HepG2 (cell line): ENCODE measurements at regions not wholly inside any gene's neighbourhood (a gene's known extent, or its start where the extent isn't known, plus 50 kb on each side); places are given as distances from the start of the nearest gene placed in this dataset.

Source experiments
- ATF4 ChIP-seq, 2 experiments: fragments of 450-650 bp in 1 of 2; sonication (generic) in 1 of 2; formaldehyde crosslinking; IDR thresholded peaks; 2 replicates each; pipeline versions ENCODE4 v1.5.0 to v1.8.0; 2020 to 2022; ENCODE audit warnings: mild to moderate bottlenecking in 1 of 2, missing genetic modification reagents in 1 of 2
- CENPT ChIP-seq: sonication (generic); formaldehyde crosslinking; IDR thresholded peaks from 2 replicates; pipeline ENCODE4 v1.8.0; 2022; ENCODE audit warnings: low read depth, mild to moderate bottlenecking, moderate library complexity, missing genetic modification reagents
- FOXO1 ChIP-seq: sonication (generic); formaldehyde crosslinking; IDR thresholded peaks from 2 replicates; pipeline ENCODE4 v1.4.0; 2020; ENCODE audit warnings: missing genetic modification reagents
- GPN1 ChIP-seq: sonication (generic); formaldehyde crosslinking; IDR thresholded peaks from 2 replicates; pipeline ENCODE4 v1.5.1; 2020; ENCODE audit warnings: missing genetic modification reagents, borderline replicate concordance
- HNRNPL ChIP-seq: fragments of 200-400 bp; formaldehyde crosslinking; IDR thresholded peaks from 2 replicates; pipeline ENCODE4 v1.6.1; 2017; ENCODE audit warnings: mild to moderate bottlenecking, low read depth, low read length
- HOXA9 ChIP-seq: sonication (generic); formaldehyde crosslinking; IDR thresholded peaks from 2 replicates; pipeline ENCODE4 v1.8.1; 2022; ENCODE audit warnings: missing genetic modification reagents, mild to moderate bottlenecking, moderate library complexity, borderline replicate concordance
- KLF16 ChIP-seq, 2 experiments: sonication (generic) in 1 of 2; formaldehyde crosslinking in 1 of 2; IDR thresholded peaks; 2 replicates each; pipeline versions ENCODE4 v1.6.1 to v1.8.0; 2016 to 2023; ENCODE audit warnings: missing genetic modification reagents in 2 of 2, missing compliant biosample characterization in 1 of 2
- MEF2D ChIP-seq: sonication (generic); formaldehyde crosslinking; IDR thresholded peaks from 2 replicates; pipeline ENCODE4 v1.5.1; 2020; ENCODE audit warnings: mild to moderate bottlenecking, missing genetic modification reagents
- MEIS2 ChIP-seq: sonication (generic); formaldehyde crosslinking; IDR thresholded peaks from 2 replicates; pipeline ENCODE4 v1.9.0; 2021; ENCODE audit warnings: mild to moderate bottlenecking, missing genetic modification reagents
- NKX3-1 ChIP-seq: sonication (generic); formaldehyde crosslinking; IDR thresholded peaks from 2 replicates; pipeline ENCODE4 v1.5.0; 2020; ENCODE audit warnings: missing genetic modification reagents
- TBL1XR1 ChIP-seq: fragments of 150-350 bp; IDR thresholded peaks from 2 replicates; pipeline ENCODE4 v1.6.1; 2014; ENCODE audit warnings: borderline replicate concordance, low read length; ENCODE audit not compliant: partially characterized antibody
- U2AF2 ChIP-seq: fragments of 200-400 bp; formaldehyde crosslinking; IDR thresholded peaks from 2 replicates; pipeline ENCODE4 v1.6.1; 2017; ENCODE audit warnings: low read depth, mild to moderate bottlenecking, low read length
- ZBTB49 ChIP-seq: sonication (generic); formaldehyde crosslinking; IDR thresholded peaks from 2 replicates; pipeline ENCODE4 v1.4.0; 2020; ENCODE audit warnings: missing genetic modification reagents, borderline replicate concordance
- ZNF460 ChIP-seq: sonication (generic); formaldehyde crosslinking; IDR thresholded peaks from 2 replicates; pipeline ENCODE4 v1.5.1; 2020; ENCODE audit warnings: missing genetic modification reagents, mild to moderate bottlenecking, borderline replicate concordance
- ZNF558 ChIP-seq: sonication (generic); formaldehyde crosslinking; IDR thresholded peaks from 2 replicates; pipeline ENCODE4 v1.9.0; 2022; ENCODE audit warnings: mild to moderate bottlenecking, missing genetic modification reagents, borderline replicate concordance
- TF ChIP-seq, protein P1 (sequence below): sonication (generic); formaldehyde crosslinking; IDR thresholded peaks from 2 replicates; pipeline ENCODE4 v1.5.1; 2020; ENCODE audit warnings: mild to moderate bottlenecking, missing genetic modification reagents, borderline replicate concordance
- TF ChIP-seq, protein P2 (sequence below): sonication (generic); formaldehyde crosslinking; IDR thresholded peaks from 2 replicates; pipeline ENCODE4 v1.4.0; 2020; ENCODE audit warnings: missing genetic modification reagents, mild to moderate bottlenecking, borderline replicate concordance
- TF ChIP-seq, protein P3 (sequence below): sonication (generic); formaldehyde crosslinking; IDR thresholded peaks from 2 replicates; pipeline ENCODE4 v1.4.0; 2020; ENCODE audit warnings: missing genetic modification reagents

- TF ChIP-seq HOXA9 (CRISPR knock-in tag) (no peak), ZNF558 (CRISPR knock-in tag) (no peak), KLF16 (CRISPR knock-in tag; IDR thresholded peaks at IDR 0.05) (0 out of 4 replicates have a peak, but pooled peaks of 1 of the 2 experiments have one; percentile 47), NKX3-1 (no peak), CENPT (CRISPR knock-in tag) (no peak), ZNF460 (CRISPR knock-in tag) (no peak), ATF4 (CRISPR knock-in tag; IDR thresholded peaks at IDR 0.05) (peak in 1 of 2 experiments; percentile 58; a peak in 2 of 4 replicates), MEIS2 (CRISPR knock-in tag) (no peak), FOXO1 (CRISPR knock-in tag) (peak; percentile 24; the same call in 1 of the 2 replicates), MEF2D (CRISPR knock-in tag) (no peak), TBL1XR1 (no peak), U2AF2 (no peak), HNRNPL (no peak), GPN1 (no peak), ZBTB49 (CRISPR knock-in tag) (no peak)
- TF ChIP-seq, protein P1, sequence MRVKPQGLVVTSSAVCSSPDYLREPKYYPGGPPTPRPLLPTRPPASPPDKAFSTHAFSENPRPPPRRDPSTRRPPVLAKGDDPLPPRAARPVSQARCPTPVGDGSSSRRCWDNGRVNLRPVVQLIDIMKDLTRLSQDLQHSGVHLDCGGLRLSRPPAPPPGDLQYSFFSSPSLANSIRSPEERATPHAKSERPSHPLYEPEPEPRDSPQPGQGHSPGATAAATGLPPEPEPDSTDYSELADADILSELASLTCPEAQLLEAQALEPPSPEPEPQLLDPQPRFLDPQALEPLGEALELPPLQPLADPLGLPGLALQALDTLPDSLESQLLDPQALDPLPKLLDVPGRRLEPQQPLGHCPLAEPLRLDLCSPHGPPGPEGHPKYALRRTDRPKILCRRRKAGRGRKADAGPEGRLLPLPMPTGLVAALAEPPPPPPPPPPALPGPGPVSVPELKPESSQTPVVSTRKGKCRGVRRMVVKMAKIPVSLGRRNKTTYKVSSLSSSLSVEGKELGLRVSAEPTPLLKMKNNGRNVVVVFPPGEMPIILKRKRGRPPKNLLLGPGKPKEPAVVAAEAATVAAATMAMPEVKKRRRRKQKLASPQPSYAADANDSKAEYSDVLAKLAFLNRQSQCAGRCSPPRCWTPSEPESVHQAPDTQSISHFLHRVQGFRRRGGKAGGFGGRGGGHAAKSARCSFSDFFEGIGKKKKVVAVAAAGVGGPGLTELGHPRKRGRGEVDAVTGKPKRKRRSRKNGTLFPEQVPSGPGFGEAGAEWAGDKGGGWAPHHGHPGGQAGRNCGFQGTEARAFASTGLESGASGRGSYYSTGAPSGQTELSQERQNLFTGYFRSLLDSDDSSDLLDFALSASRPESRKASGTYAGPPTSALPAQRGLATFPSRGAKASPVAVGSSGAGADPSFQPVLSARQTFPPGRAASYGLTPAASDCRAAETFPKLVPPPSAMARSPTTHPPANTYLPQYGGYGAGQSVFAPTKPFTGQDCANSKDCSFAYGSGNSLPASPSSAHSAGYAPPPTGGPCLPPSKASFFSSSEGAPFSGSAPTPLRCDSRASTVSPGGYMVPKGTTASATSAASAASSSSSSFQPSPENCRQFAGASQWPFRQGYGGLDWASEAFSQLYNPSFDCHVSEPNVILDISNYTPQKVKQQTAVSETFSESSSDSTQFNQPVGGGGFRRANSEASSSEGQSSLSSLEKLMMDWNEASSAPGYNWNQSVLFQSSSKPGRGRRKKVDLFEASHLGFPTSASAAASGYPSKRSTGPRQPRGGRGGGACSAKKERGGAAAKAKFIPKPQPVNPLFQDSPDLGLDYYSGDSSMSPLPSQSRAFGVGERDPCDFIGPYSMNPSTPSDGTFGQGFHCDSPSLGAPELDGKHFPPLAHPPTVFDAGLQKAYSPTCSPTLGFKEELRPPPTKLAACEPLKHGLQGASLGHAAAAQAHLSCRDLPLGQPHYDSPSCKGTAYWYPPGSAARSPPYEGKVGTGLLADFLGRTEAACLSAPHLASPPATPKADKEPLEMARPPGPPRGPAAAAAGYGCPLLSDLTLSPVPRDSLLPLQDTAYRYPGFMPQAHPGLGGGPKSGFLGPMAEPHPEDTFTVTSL (CRISPR knock-in tag), result peak; percentile 88
- TF ChIP-seq, protein P2, sequence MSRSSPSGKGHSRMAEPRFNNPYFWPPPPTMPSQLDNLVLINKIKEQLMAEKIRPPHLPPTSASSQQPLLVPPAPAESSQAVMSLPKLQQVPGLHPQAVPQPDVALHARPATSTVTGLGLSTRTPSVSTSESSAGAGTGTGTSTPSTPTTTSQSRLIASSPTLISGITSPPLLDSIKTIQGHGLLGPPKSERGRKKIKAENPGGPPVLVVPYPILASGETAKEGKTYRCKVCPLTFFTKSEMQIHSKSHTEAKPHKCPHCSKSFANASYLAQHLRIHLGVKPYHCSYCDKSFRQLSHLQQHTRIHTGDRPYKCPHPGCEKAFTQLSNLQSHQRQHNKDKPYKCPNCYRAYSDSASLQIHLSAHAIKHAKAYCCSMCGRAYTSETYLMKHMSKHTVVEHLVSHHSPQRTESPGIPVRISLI, result peak; percentile 42; the same call in 1 of the 2 replicates
- TF ChIP-seq, protein P3, sequence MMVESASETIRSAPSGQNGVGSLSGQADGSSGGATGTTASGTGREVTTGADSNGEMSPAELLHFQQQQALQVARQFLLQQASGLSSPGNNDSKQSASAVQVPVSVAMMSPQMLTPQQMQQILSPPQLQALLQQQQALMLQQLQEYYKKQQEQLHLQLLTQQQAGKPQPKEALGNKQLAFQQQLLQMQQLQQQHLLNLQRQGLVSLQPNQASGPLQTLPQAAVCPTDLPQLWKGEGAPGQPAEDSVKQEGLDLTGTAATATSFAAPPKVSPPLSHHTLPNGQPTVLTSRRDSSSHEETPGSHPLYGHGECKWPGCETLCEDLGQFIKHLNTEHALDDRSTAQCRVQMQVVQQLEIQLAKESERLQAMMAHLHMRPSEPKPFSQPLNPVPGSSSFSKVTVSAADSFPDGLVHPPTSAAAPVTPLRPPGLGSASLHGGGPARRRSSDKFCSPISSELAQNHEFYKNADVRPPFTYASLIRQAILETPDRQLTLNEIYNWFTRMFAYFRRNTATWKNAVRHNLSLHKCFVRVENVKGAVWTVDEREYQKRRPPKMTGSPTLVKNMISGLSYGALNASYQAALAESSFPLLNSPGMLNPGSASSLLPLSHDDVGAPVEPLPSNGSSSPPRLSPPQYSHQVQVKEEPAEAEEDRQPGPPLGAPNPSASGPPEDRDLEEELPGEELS, result peak; percentile 74
Measured at GRCh38 chr1:94759188-94759587, 61.0 kb upstream of the SLC44A3 start (continued).
